ENCODE measurements at regions not wholly inside any gene's neighbourhood (a gene's known extent, or its start where the extent isn't known, plus 50 kb on each side); places are given as distances from the start of the nearest gene placed in this dataset.
"Not testable (repeated sequence)": the region's sequence is repeated elsewhere in the genome, so short reads cannot be mapped to it uniquely, and the experiment has no call there.

- DNase-seq = not testable (repeated sequence)
These were observed 57.4 kb upstream of the NUTM2D start for GRCh38 chr10:87300163-87300562.

- peak; percentile 12 to 18 for DNase-seq
These were observed 56.0 kb upstream of the NUTM2D start for GRCh38 chr10:87301466-87302115.

- not testable (repeated sequence) for DNase-seq
These were observed 55.4 kb upstream of the NUTM2D start for GRCh38 chr10:87302132-87302531.

GRCh38 chr10:87303707-87304106 is 53.8 kb upstream of the NUTM2D start:
- not testable (repeated sequence) for DNase-seq

- not testable (repeated sequence) for DNase-seq
These were observed 50.9 kb upstream of the NUTM2D start for GRCh38 chr10:87306681-87307080.

All from stimulated activated CD4-positive, alpha-beta T cell treated with anti-CD3 and anti-CD28 coated beads, Interleukin-4, amount 100 ng/mL, for 4 hours (primary cell).